ENCODE measurements at regions not wholly inside any gene's neighbourhood (a gene's known extent, or its start where the extent isn't known, plus 50 kb on each side); places are given as distances from the start of the nearest gene placed in this dataset.

GRCh38 chr4:26035921-26036320 lies 121.9 kb downstream of the SMIM20 start:
- TF ChIP-seq CTCF (conservative IDR thresholded peaks at IDR 0.05; ENCODE audit: low read depth, low read length) (no peak), EZH2 (IDR thresholded peaks at IDR 0.05; ENCODE audit: low read length, unreplicated experiment) (no peak), EZH2phosphoT487 (IDR thresholded peaks at IDR 0.05; ENCODE audit: borderline replicate concordance, low read length) (no peak)

Data from PC-3 (cell line).